ENCODE measurements at regions not wholly inside any gene's neighbourhood (a gene's known extent, or its start where the extent isn't known, plus 50 kb on each side); places are given as distances from the start of the nearest gene placed in this dataset.

DNA sequence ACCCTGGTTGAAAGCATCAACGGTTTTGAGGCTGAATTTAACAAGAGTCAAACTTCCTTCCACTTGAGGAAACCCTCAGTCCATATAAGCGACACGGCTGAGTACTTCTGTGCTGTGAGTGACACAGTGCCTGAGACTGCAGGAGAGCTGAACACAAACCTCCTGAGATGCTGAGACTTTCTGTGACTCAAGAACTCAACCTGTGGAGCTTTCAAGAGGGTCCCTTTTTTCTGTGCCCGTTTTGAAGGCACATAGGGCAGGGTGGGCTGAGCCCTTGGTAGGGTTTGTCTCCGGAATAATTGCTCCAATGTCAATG lies 305.3 kb upstream of the OR4E1 start:
- no peak for TF ChIP-seq EZH2phosphoT487 (IDR thresholded peaks at IDR 0.05; ENCODE audit: borderline replicate concordance, low read length)
- TF ChIP-seq, protein P1, sequence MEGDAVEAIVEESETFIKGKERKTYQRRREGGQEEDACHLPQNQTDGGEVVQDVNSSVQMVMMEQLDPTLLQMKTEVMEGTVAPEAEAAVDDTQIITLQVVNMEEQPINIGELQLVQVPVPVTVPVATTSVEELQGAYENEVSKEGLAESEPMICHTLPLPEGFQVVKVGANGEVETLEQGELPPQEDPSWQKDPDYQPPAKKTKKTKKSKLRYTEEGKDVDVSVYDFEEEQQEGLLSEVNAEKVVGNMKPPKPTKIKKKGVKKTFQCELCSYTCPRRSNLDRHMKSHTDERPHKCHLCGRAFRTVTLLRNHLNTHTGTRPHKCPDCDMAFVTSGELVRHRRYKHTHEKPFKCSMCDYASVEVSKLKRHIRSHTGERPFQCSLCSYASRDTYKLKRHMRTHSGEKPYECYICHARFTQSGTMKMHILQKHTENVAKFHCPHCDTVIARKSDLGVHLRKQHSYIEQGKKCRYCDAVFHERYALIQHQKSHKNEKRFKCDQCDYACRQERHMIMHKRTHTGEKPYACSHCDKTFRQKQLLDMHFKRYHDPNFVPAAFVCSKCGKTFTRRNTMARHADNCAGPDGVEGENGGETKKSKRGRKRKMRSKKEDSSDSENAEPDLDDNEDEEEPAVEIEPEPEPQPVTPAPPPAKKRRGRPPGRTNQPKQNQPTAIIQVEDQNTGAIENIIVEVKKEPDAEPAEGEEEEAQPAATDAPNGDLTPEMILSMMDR (conservative IDR thresholded peaks at IDR 0.05; ENCODE audit: low read depth, low read length) = no peak
- TF ChIP-seq EZH2 (IDR thresholded peaks at IDR 0.05; ENCODE audit: low read length, unreplicated experiment) = no peak
